ENCODE measurements at regions not wholly inside any gene's neighbourhood (a gene's known extent, or its start where the extent isn't known, plus 50 kb on each side); places are given as distances from the start of the nearest gene placed in this dataset.

- Histone ChIP-seq H3F3A (ENCODE audit: low read depth) (peaks cover 23% of the 10 kb centered on the region), H2AFZ (replicated peaks) (no peak overlapping the region), H3K9me3 (ENCODE audit: low read depth) (no peaks in the 10 kb centered on the region), H3K4me2 (peak overlapping the region; percentile 79), H3K9ac (no peak overlapping the region), H3K4me1 (peaks cover 28% of the 10 kb centered on the region), H4K20me1 (ENCODE audit: low read depth) (no peaks in the 10 kb centered on the region), H3K36me3 (no peaks in the 10 kb centered on the region), H3K27ac (peak overlapping the region; percentile 71), H3K4me3 (no peak overlapping the region), H3K27me3 (no peaks in the 10 kb centered on the region), H3K79me2 (ENCODE audit: low read depth) (no peaks in the 10 kb centered on the region)
- DNase-seq (ENCODE audit: low spot score) = no peak
- no peaks in the 10 kb centered on the region for H3K9me3 Mint-ChIP-seq
- H3K27me3 Mint-ChIP-seq (ENCODE audit: insufficient read depth, low read depth) = peaks cover 2% of the 10 kb centered on the region
- H3K36me3 Mint-ChIP-seq = no peaks in the 10 kb centered on the region
- peaks cover 28% of the 10 kb centered on the region for H3K4me1 Mint-ChIP-seq
- H3K4me3 Mint-ChIP-seq = peak overlapping the region; percentile 47
- peak overlapping the region; percentile 95 for H3K27ac Mint-ChIP-seq
- no peak for TF ChIP-seq CTCF (IDR thresholded peaks at IDR 0.05)
- no peak for TF ChIP-seq EZH2 (IDR thresholded peaks at IDR 0.05)
- no peak for TF ChIP-seq EZH2phosphoT487 (IDR thresholded peaks at IDR 0.05)
Measured at GRCh38 chr2:62410926-62411456, 95.0 kb downstream of the TMEM17 start.

- Mint-ChIP-seq H3K4me3 (no peak overlapping the region), H3K36me3 (no peaks in the 10 kb centered on the region), H3K27ac (peak overlapping the region; percentile 78), H3K27me3 (ENCODE audit: insufficient read depth, low read depth) (peaks cover 2% of the 10 kb centered on the region), H3K9me3 (no peaks in the 10 kb centered on the region), H3K4me1 (peaks cover 28% of the 10 kb centered on the region)
- Histone ChIP-seq H3K9me3 (ENCODE audit: low read depth) (no peaks in the 10 kb centered on the region), H3K27me3 (no peaks in the 10 kb centered on the region), H3K9ac (no peak overlapping the region), H3F3A (ENCODE audit: low read depth) (peaks cover 23% of the 10 kb centered on the region), H3K4me1 (peaks cover 28% of the 10 kb centered on the region), H3K79me2 (ENCODE audit: low read depth) (no peaks in the 10 kb centered on the region), H2AFZ (replicated peaks) (no peak overlapping the region), H3K4me3 (no peak overlapping the region), H3K27ac (no peak overlapping the region), H3K4me2 (peak overlapping the region; percentile 79), H3K36me3 (no peaks in the 10 kb centered on the region), H4K20me1 (ENCODE audit: low read depth) (no peaks in the 10 kb centered on the region)
- peak; percentile 57 for DNase-seq (ENCODE audit: low spot score)
- no peak for TF ChIP-seq EZH2phosphoT487 (IDR thresholded peaks at IDR 0.05)
- peak; percentile 45 for TF ChIP-seq CTCF (IDR thresholded peaks at IDR 0.05)
- TF ChIP-seq EZH2 (IDR thresholded peaks at IDR 0.05) = no peak
Measured at GRCh38 chr2:62410015-62410453, 96.0 kb downstream of the TMEM17 start.

GRCh38 chr2:62409442-62409841 is 96.6 kb downstream of the TMEM17 start:
- TF ChIP-seq EZH2phosphoT487 (IDR thresholded peaks at IDR 0.05) = no peak
- no peak for TF ChIP-seq CTCF (IDR thresholded peaks at IDR 0.05)
- no peak for TF ChIP-seq EZH2 (IDR thresholded peaks at IDR 0.05)
- peaks cover 2% of the 10 kb centered on the region for H3K27me3 Mint-ChIP-seq (ENCODE audit: insufficient read depth, low read depth)

More at GRCh38 chr2:62409442-62409841, 96.6 kb downstream of the TMEM17 start:
- Histone ChIP-seq H3K4me1 (peaks cover 28% of the 10 kb centered on the region), H3F3A (ENCODE audit: low read depth) (peaks cover 23% of the 10 kb centered on the region), H3K27ac (no peak overlapping the region), H3K9me3 (ENCODE audit: low read depth) (no peaks in the 10 kb centered on the region), H2AFZ (replicated peaks) (no peak overlapping the region), H3K36me3 (no peaks in the 10 kb centered on the region), H3K9ac (no peak overlapping the region), H3K27me3 (no peaks in the 10 kb centered on the region), H4K20me1 (ENCODE audit: low read depth) (no peaks in the 10 kb centered on the region), H3K4me3 (no peak overlapping the region), H3K79me2 (ENCODE audit: low read depth) (no peaks in the 10 kb centered on the region), H3K4me2 (peak overlapping the region; percentile 19)
- Mint-ChIP-seq H3K27ac (peak overlapping the region; percentile 78), H3K36me3 (no peaks in the 10 kb centered on the region), H3K9me3 (no peaks in the 10 kb centered on the region), H3K4me1 (peaks cover 28% of the 10 kb centered on the region), H3K4me3 (no peak overlapping the region)
- no peak for DNase-seq (ENCODE audit: low spot score)
